ENCODE measurements at regions not wholly inside any gene's neighbourhood (a gene's known extent, or its start where the extent isn't known, plus 50 kb on each side); places are given as distances from the start of the nearest gene placed in this dataset.

DNA sequence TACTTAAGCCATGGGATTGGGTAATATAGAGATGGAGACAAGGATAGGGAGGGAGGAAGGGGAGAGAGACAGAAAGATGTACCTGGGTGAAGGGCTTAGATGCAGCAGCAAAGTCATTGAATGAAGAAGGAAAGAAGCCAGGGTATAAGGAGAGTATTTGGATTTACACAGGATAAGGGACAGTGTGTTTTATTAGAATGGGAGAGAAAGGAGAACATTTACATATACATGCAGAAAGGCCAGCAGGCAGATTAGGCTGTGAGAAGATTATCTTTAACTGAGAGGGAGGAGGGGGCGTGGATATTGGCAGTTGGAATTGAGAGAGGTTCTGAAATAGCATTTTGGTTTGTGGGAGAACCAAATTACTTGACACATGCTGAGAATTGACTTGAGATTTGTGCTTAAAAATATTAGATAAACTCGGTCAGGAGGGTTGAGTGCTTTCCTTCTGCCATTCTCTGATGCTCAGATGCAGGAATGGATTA lies 161.5 kb upstream of the ZNF804B start:
- no peak for DNase-seq
- H3K9me3 Mint-ChIP-seq: peaks cover 41% of the 10 kb centered on the region
- TF ChIP-seq CTCF (IDR thresholded peaks at IDR 0.05): no peak
- H3K4me3 Mint-ChIP-seq: no peak overlapping the region
- no peaks in the 10 kb centered on the region for H3K27me3 Mint-ChIP-seq (ENCODE audit: insufficient read depth)
- no peaks in the 10 kb centered on the region for H3K4me1 Mint-ChIP-seq (ENCODE audit: low read depth)
- no peak overlapping the region for H3K27ac Mint-ChIP-seq
- H3K36me3 Mint-ChIP-seq (ENCODE audit: low read depth): no peaks in the 10 kb centered on the region

- no peaks in the 10 kb centered on the region for H3K4me1 Mint-ChIP-seq (ENCODE audit: low read depth)
- H3K9me3 Mint-ChIP-seq: peaks cover 42% of the 10 kb centered on the region
- no peaks in the 10 kb centered on the region for H3K27me3 Mint-ChIP-seq (ENCODE audit: insufficient read depth)
- no peak overlapping the region for H3K4me3 Mint-ChIP-seq
- H3K36me3 Mint-ChIP-seq (ENCODE audit: low read depth): no peaks in the 10 kb centered on the region
- TF ChIP-seq CTCF (IDR thresholded peaks at IDR 0.05): no peak
- H3K27ac Mint-ChIP-seq: no peak overlapping the region
- no peak for DNase-seq
These were observed 168.5 kb upstream of the ZNF804B start for GRCh38 chr7:88590963-88591362.

- Mint-ChIP-seq H3K27ac (no peak overlapping the region), H3K36me3 (ENCODE audit: low read depth) (no peaks in the 10 kb centered on the region), H3K4me3 (no peak overlapping the region), H3K27me3 (ENCODE audit: insufficient read depth) (no peaks in the 10 kb centered on the region), H3K9me3 (peaks cover 34% of the 10 kb centered on the region), H3K4me1 (ENCODE audit: low read depth) (no peaks in the 10 kb centered on the region)
- DNase-seq: no peak
- TF ChIP-seq CTCF (IDR thresholded peaks at IDR 0.05): no peak
These were observed 169.6 kb upstream of the ZNF804B start for GRCh38 chr7:88589927-88590326.

DNA sequence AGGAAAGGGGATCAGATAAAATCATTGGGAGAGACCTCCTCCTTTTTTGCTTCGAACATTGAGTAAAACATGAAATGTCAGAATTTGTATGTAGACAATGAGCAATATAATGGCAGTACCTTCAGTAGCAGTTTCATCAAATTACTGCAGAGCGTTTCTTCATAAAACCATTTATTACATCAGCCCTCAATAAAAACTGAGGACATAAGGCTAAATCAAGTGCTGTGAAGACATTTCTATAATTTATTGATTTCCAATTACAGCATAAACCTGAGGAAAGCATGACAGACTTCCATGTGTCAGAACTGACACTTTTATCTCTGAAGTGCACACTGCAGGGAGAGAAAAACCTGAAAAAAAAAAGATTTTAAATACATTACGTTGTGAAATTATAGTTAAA lies 172.6 kb upstream of the ZNF804B start:
- H3K4me1 Mint-ChIP-seq (ENCODE audit: low read depth): no peaks in the 10 kb centered on the region
- no peak overlapping the region for H3K27ac Mint-ChIP-seq
- TF ChIP-seq CTCF (IDR thresholded peaks at IDR 0.05): no peak
- no peak overlapping the region for H3K4me3 Mint-ChIP-seq
- no peaks in the 10 kb centered on the region for H3K27me3 Mint-ChIP-seq (ENCODE audit: insufficient read depth)
- peaks cover 13% of the 10 kb centered on the region; the same call in 1 of the 2 replicates for H3K9me3 Mint-ChIP-seq
- DNase-seq: no peak
- no peaks in the 10 kb centered on the region for H3K36me3 Mint-ChIP-seq (ENCODE audit: low read depth)

GRCh38 chr7:88586219-88586618 lies 173.3 kb upstream of the ZNF804B start:
- Mint-ChIP-seq H3K36me3 (ENCODE audit: low read depth) (no peaks in the 10 kb centered on the region), H3K4me1 (ENCODE audit: low read depth) (no peaks in the 10 kb centered on the region), H3K27ac (no peak overlapping the region), H3K9me3 (peaks cover 8% of the 10 kb centered on the region; the same call in 1 of the 2 replicates), H3K27me3 (ENCODE audit: insufficient read depth) (no peaks in the 10 kb centered on the region), H3K4me3 (no peak overlapping the region)
- no peak for TF ChIP-seq CTCF (IDR thresholded peaks at IDR 0.05)
- no peak for DNase-seq

- Mint-ChIP-seq H3K36me3 (ENCODE audit: low read depth) (no peaks in the 10 kb centered on the region), H3K4me3 (no peak overlapping the region), H3K27me3 (ENCODE audit: insufficient read depth) (no peaks in the 10 kb centered on the region), H3K9me3 (peaks cover 10% of the 10 kb centered on the region), H3K4me1 (ENCODE audit: low read depth) (no peaks in the 10 kb centered on the region), H3K27ac (no peak overlapping the region)
- no peak for DNase-seq
- TF ChIP-seq CTCF (IDR thresholded peaks at IDR 0.05): no peak
These were observed 182.8 kb upstream of the ZNF804B start for GRCh38 chr7:88576720-88577119.
